ENCODE measurements at regions not wholly inside any gene's neighbourhood (a gene's known extent, or its start where the extent isn't known, plus 50 kb on each side); places are given as distances from the start of the nearest gene placed in this dataset.

GRCh38 chr10:109427411-109427810 lies 495.9 kb downstream of the XPNPEP1 start:
- TF ChIP-seq CTCF (conservative IDR thresholded peaks at IDR 0.05 in 1 of 2, IDR thresholded peaks at IDR 0.05 in 1 of 2; ENCODE audit: low read depth in 1 of 2, low read length in 2 of 2) (peak; percentile 21 to 37), EZH2 (IDR thresholded peaks at IDR 0.05; ENCODE audit: low read length, missing control alignments) (no peak)
- Histone ChIP-seq H3K9me3 (ENCODE audit: control insufficient read depth, insufficient read depth, low read depth, low read length) (no peaks in the 10 kb centered on the region), H4K20me1 (ENCODE audit: control insufficient read depth, extremely low read depth, insufficient read depth, low read length) (no peaks in the 10 kb centered on the region), H3K4me3 (replicated peaks in 1 of 4; ENCODE audit: control extremely low read depth in 1 of 4, insufficient read depth in 1 of 4, low read depth in 3 of 4, low read length in 4 of 4) (no peak overlapping the region), H2AFZ (ENCODE audit: low read length) (no peak overlapping the region), H3K4me1 (ENCODE audit: control insufficient read depth, extremely low read depth, insufficient read depth, low read length) (no peaks in the 10 kb centered on the region), H3K79me2 (ENCODE audit: control insufficient read depth, insufficient read depth, low read length) (no peaks in the 10 kb centered on the region), H3K27ac (ENCODE audit: insufficient read depth, low read length) (no peak overlapping the region), H3K36me3 (ENCODE audit: control insufficient read depth, insufficient read depth, low read length) (no peaks in the 10 kb centered on the region), H3K4me2 (ENCODE audit: extremely low read depth, insufficient read depth, low read length) (no peak overlapping the region), H3K9ac (ENCODE audit: insufficient read depth, low read length) (no peak overlapping the region), H3K27me3 (ENCODE audit: control insufficient read depth, insufficient read depth, low read length) (no peaks in the 10 kb centered on the region)
- peak; percentile 28 to 34 for DNase-seq (ENCODE audit: low read depth in 2 of 2)

GRCh38 chr10:109426987-109427386 lies 496.3 kb downstream of the XPNPEP1 start:
- no peaks in the 10 kb centered on the region for H3K9me3 ChIP-seq (ENCODE audit: control insufficient read depth, insufficient read depth, low read depth, low read length)
- H3K27me3 ChIP-seq (ENCODE audit: control insufficient read depth, insufficient read depth, low read length): no peaks in the 10 kb centered on the region
- H3K9ac ChIP-seq (ENCODE audit: insufficient read depth, low read length): no peak overlapping the region
- H3K4me1 ChIP-seq (ENCODE audit: control insufficient read depth, extremely low read depth, insufficient read depth, low read length): no peaks in the 10 kb centered on the region
- no peak overlapping the region for H3K4me3 ChIP-seq (replicated peaks in 1 of 4; ENCODE audit: control extremely low read depth in 1 of 4, insufficient read depth in 1 of 4, low read depth in 3 of 4, low read length in 4 of 4)
- no peaks in the 10 kb centered on the region for H3K36me3 ChIP-seq (ENCODE audit: control insufficient read depth, insufficient read depth, low read length)
- H3K79me2 ChIP-seq (ENCODE audit: control insufficient read depth, insufficient read depth, low read length): no peaks in the 10 kb centered on the region
- no peak for TF ChIP-seq EZH2 (IDR thresholded peaks at IDR 0.05; ENCODE audit: low read length, missing control alignments)
- TF ChIP-seq CTCF (conservative IDR thresholded peaks at IDR 0.05 in 1 of 2, IDR thresholded peaks at IDR 0.05 in 1 of 2; ENCODE audit: low read depth in 1 of 2, low read length in 2 of 2): no peak
- H3K4me2 ChIP-seq (ENCODE audit: extremely low read depth, insufficient read depth, low read length): no peak overlapping the region
- no peak overlapping the region for H2AFZ ChIP-seq (ENCODE audit: low read length)
- no peak overlapping the region for H3K27ac ChIP-seq (ENCODE audit: insufficient read depth, low read length)
- H4K20me1 ChIP-seq (ENCODE audit: control insufficient read depth, extremely low read depth, insufficient read depth, low read length): no peaks in the 10 kb centered on the region
- DNase-seq (ENCODE audit: low read depth in 2 of 2): no peak

- TF ChIP-seq EZH2 (IDR thresholded peaks at IDR 0.05; ENCODE audit: low read length, missing control alignments): no peak
- no peak for TF ChIP-seq CTCF (conservative IDR thresholded peaks at IDR 0.05 in 1 of 2, IDR thresholded peaks at IDR 0.05 in 1 of 2; ENCODE audit: low read depth in 1 of 2, low read length in 2 of 2)
- Histone ChIP-seq H3K9ac (ENCODE audit: insufficient read depth, low read length) (no peak overlapping the region), H3K4me2 (ENCODE audit: extremely low read depth, insufficient read depth, low read length) (no peak overlapping the region), H3K27me3 (ENCODE audit: control insufficient read depth, insufficient read depth, low read length) (no peaks in the 10 kb centered on the region), H3K9me3 (ENCODE audit: control insufficient read depth, insufficient read depth, low read depth, low read length) (no peaks in the 10 kb centered on the region), H3K36me3 (ENCODE audit: control insufficient read depth, insufficient read depth, low read length) (no peaks in the 10 kb centered on the region), H3K4me3 (replicated peaks in 1 of 4; ENCODE audit: control extremely low read depth in 1 of 4, insufficient read depth in 1 of 4, low read depth in 3 of 4, low read length in 4 of 4) (no peak overlapping the region), H3K27ac (ENCODE audit: insufficient read depth, low read length) (no peak overlapping the region), H4K20me1 (ENCODE audit: control insufficient read depth, extremely low read depth, insufficient read depth, low read length) (no peaks in the 10 kb centered on the region), H2AFZ (ENCODE audit: low read length) (no peak overlapping the region), H3K4me1 (ENCODE audit: control insufficient read depth, extremely low read depth, insufficient read depth, low read length) (no peaks in the 10 kb centered on the region), H3K79me2 (ENCODE audit: control insufficient read depth, insufficient read depth, low read length) (no peaks in the 10 kb centered on the region)
- DNase-seq (ENCODE audit: low read depth in 2 of 2): no peak
Observed at GRCh38 chr10:109418795-109419194, 504.5 kb downstream of the XPNPEP1 start.

Measured in fibroblast of lung (primary cell).